GM12878 (cell line): ENCODE measurements at regions not wholly inside any gene's neighbourhood (a gene's known extent, or its start where the extent isn't known, plus 50 kb on each side); places are given as distances from the start of the nearest gene placed in this dataset.

Experiments
- ATAC-seq: fragments of 200-7000 bp; cut with Tn5 transposase; 3 replicates; pipeline ENCODE4 v1.9.1; 2020; ENCODE audit warnings: mild to moderate bottlenecking, moderate library complexity
- BruUV-seq: library from RNA; stranded (reverse); fragments of 400-500 nt; replicated peaks from 2 replicates; lab custom pipeline; 2021; lab: Mats Ljungman, UMichigan
- CTCF ChIA-PET: fragments of 300-600 bp; sonication (Branson Sonifier 250); formaldehyde crosslinking; extraction: SDS; loops from one replicate; lab custom pipeline; 2021; ENCODE audit warnings: inconsistent platforms; lab: Yijun Ruan, JAX
- POLR2A ChIA-PET: fragments of 350-600 bp; formaldehyde crosslinking; extraction: SDS; loops from one replicate; lab custom pipeline; 2021; ENCODE audit warnings: inconsistent platforms; lab: Charles Lee
- RAD21 ChIA-PET: fragments of 300-600 bp; sonication (Branson Sonifier 250); formaldehyde crosslinking; loops from one replicate; lab custom pipeline; 2023; ENCODE audit warnings: antibody characterized with exemption; ENCODE audit not compliant: unreplicated experiment; lab: Charles Lee
- SMC1A ChIA-PET: fragments of 300-600 bp; sonication (Branson Sonifier 250); formaldehyde crosslinking; loops from one replicate; lab custom pipeline; 2023; ENCODE audit not compliant: unreplicated experiment, uncharacterized antibody; lab: Charles Lee
- DNase-seq: peaks from one replicate; pipeline ENCODE4 v3.0.0-alpha.2; 2011; ENCODE audit warnings: low read depth, low spot score
- FAIRE-seq: peaks from 3 replicates; lab custom pipeline; 2011; peaks lifted over from hg19 to GRCh38; lab: Jason Lieb, UNC
- H2AFZ ChIP-seq: 2 replicates; pipeline ENCODE4 v1.6.0; 2011; ENCODE audit warnings: low read depth, low read length, control low read depth; ENCODE audit not compliant: control insufficient read depth
- H3K27ac ChIP-seq: 2 replicates; pipeline ENCODE4 v1.5.1; 2011; ENCODE audit warnings: control low read depth; ENCODE audit not compliant: control insufficient read depth, insufficient read depth
- H3K27me3 ChIP-seq, 2 experiments: replicated peaks in 1 of 2; 2 replicates each; pipeline versions ENCODE4 v1.6.0 to v1.6.1; 2011; ENCODE audit warnings: low read length in 1 of 2; ENCODE audit not compliant: control insufficient read depth in 2 of 2, insufficient read depth in 2 of 2
- H3K36me3 ChIP-seq, 2 experiments: 2 replicates each; pipeline ENCODE4 v1.5.1; 2011; ENCODE audit warnings: low read length in 1 of 2; ENCODE audit not compliant: control insufficient read depth in 2 of 2, insufficient read depth in 2 of 2
- H3K4me1 ChIP-seq: 2 replicates; pipeline ENCODE4 v1.6.1; 2011; ENCODE audit warnings: mild to moderate bottlenecking, low read length, moderate library complexity, mixed read lengths; ENCODE audit not compliant: control insufficient read depth, insufficient read depth
- H3K4me2 ChIP-seq: 2 replicates; pipeline ENCODE4 v1.6.0; 2011; ENCODE audit warnings: control low read depth; ENCODE audit not compliant: control insufficient read depth, insufficient read depth
- H3K4me3 ChIP-seq: fragments of 200-600 bp; sonication (generic); 2 replicates; pipeline ENCODE4 v1.5.1; 2016
- H3K79me2 ChIP-seq: 2 replicates; pipeline ENCODE4 v1.6.0; 2011; ENCODE audit warnings: low read length; ENCODE audit not compliant: control insufficient read depth, insufficient read depth
- H3K9ac ChIP-seq: 2 replicates; pipeline ENCODE4 v1.8.0; 2011; ENCODE audit warnings: low read length, control low read depth, mixed read lengths; ENCODE audit not compliant: control insufficient read depth, insufficient read depth
- H3K9me3 ChIP-seq: replicated peaks from 3 replicates; pipeline ENCODE4 v1.5.1; 2011; ENCODE audit warnings: mild to moderate bottlenecking, low read length; ENCODE audit not compliant: control insufficient read depth, insufficient read depth
- H4K20me1 ChIP-seq: 2 replicates; pipeline ENCODE4 v1.6.0; 2011; ENCODE audit not compliant: control insufficient read depth, insufficient read depth
- CBX3 ChIP-seq: fragments of 200-600 bp; sonication (generic); IDR thresholded peaks from 2 replicates; pipeline ENCODE4 v1.6.1; 2016; ENCODE audit warnings: low read depth, borderline replicate concordance
- CBX5 ChIP-seq: sonication (generic); IDR thresholded peaks from 2 replicates; pipeline ENCODE4 v1.6.1; 2016; ENCODE audit warnings: low read depth, moderate library complexity, mild to moderate bottlenecking, inconsistent platforms
- CTCF ChIP-seq, 3 experiments: IDR thresholded peaks in 2 of 3; conservative IDR thresholded peaks in 1 of 3; 2 replicates each; pipeline ENCODE4 v1.5.1; 2011; ENCODE audit warnings: low read depth in 3 of 3, low read length in 3 of 3, mild to moderate bottlenecking in 3 of 3, control low read depth in 2 of 3, moderate library complexity in 2 of 3, inconsistent platforms in 1 of 3, mixed read lengths in 1 of 3; ENCODE audit not compliant: control insufficient read depth in 2 of 3, insufficient read depth in 1 of 3; ENCODE audit errors: extremely low read depth in 1 of 3
- RAD21 ChIP-seq: IDR thresholded peaks from 2 replicates; pipeline ENCODE4 v1.6.1; 2011; ENCODE audit warnings: mild to moderate bottlenecking, low read depth, low read length, moderate library complexity; ENCODE audit not compliant: insufficient read depth
- SMC3 ChIP-seq: IDR thresholded peaks from 2 replicates; pipeline ENCODE4 v1.6.1; 2011; ENCODE audit warnings: low read length, improper control_type of control experiment, borderline replicate concordance
- STAT3 ChIP-seq: IDR thresholded peaks from 2 replicates; pipeline ENCODE4 v1.6.1; 2011; ENCODE audit warnings: low read depth, low read length, improper control_type of control experiment
- ZNF384 ChIP-seq: IDR thresholded peaks from 2 replicates; pipeline ENCODE4 v1.6.1; 2012; ENCODE audit warnings: low read depth, mild to moderate bottlenecking, low read length, improper control_type of control experiment, borderline replicate concordance
- WGBS: methylation state at CpG from one replicate; pipeline ENCODE4 v1.1.6; 2016; ENCODE audit warnings: low lambda C conversion rate; ENCODE audit not compliant: insufficient replicate concordance, insufficient coverage; ENCODE audit errors: missing lambda C conversion rate; 5-methylcytosine and 5-hydroxymethylcytosine counted together
- in situ Hi-C: fragments of 300-500 bp; cut with MboI; formaldehyde crosslinking; loops from 9 replicates; pipeline ENCODE4 v1.14.3; 2018; ENCODE audit warnings: mixed read lengths
- intact Hi-C: fragments of 100-400 bp; cut with micrococcal nuclease; formaldehyde crosslinking; loops from one replicate; pipeline ENCODE4 v1.14.2; 2022; ENCODE audit not compliant: unreplicated experiment

- POLR2A ChIA-PET = no interaction called here
- TF ChIP-seq STAT3 = no peak
- TF ChIP-seq CBX5 = no peak
- in situ Hi-C loops = loop anchor here (5.0 to 10.0 kb wide), 4 partner anchors 187 to 1239 kb away; no protein-coding TSS in a partner anchor
- ATAC-seq (no peak), FAIRE-seq (no peak), DNase-seq (no peak)
- WGBS = 58% methylated on average over 13 of the region's 13 CpGs
- no peaks in the 10 kb centered on the region for H3K9me3 ChIP-seq
- no peak overlapping the region; the same call in 1 of the 2 replicates for H2AFZ ChIP-seq
- no peaks in the 10 kb centered on the region for H3K36me3 ChIP-seq
- no peaks in the 10 kb centered on the region for H3K4me1 ChIP-seq
- BruUV-seq = no TSS peak
- intact Hi-C loops = loop anchor here (5.0 to 10.0 kb wide), 5 partner anchors 289 to 1239 kb away; partner anchors contain the start of gene BBX
- H3K4me3 ChIP-seq = no peak overlapping the region
- no peak overlapping the region for H3K9ac ChIP-seq
- no peaks in the 10 kb centered on the region for H4K20me1 ChIP-seq
- SMC1A ChIA-PET = interaction anchor here (0.5 to 2.7 kb wide), 10 partner anchors 11 to 1167 kb away, joined by 3 to 17 read pairs (median 4); no protein-coding TSS in a partner anchor
- no peaks in the 10 kb centered on the region for H3K27me3 ChIP-seq
- no peak overlapping the region for H3K27ac ChIP-seq
- no peaks in the 10 kb centered on the region for H3K79me2 ChIP-seq
- peak overlapping the region; percentile 36; the same call in 1 of the 2 replicates for H3K4me2 ChIP-seq
- CTCF ChIA-PET = interaction anchor here (0.7 to 4.7 kb wide), 22 partner anchors 9 to 1243 kb away, joined by 3 to 40 read pairs (median 5); no protein-coding TSS in a partner anchor
- RAD21 ChIA-PET = interaction anchor here (0.6 to 2.1 kb wide), 6 partner anchors 10 to 1384 kb away, joined by 4 to 11 read pairs (median 4); no protein-coding TSS in a partner anchor
These were observed 141.9 kb upstream of the CCDC54 start for GRCh38 chr3:107235193-107235927.

GRCh38 chr3:107235928-107236315 lies 141.3 kb upstream of the CCDC54 start:
- no TSS peak for BruUV-seq
- in situ Hi-C loops (loop anchor here (5.0 to 10.0 kb wide), 4 partner anchors 186 to 1239 kb away; no protein-coding TSS in a partner anchor), intact Hi-C loops (loop anchor here (1.0 to 10.0 kb wide), 9 partner anchors 185 to 1239 kb away; partner anchors contain the start of gene BBX)
- H2AFZ ChIP-seq = no peak overlapping the region; the same call in 1 of the 2 replicates
- DNase-seq = peak; percentile 31
- ChIA-PET SMC1A (interaction anchor here (0.5 to 2.7 kb wide), 15 partner anchors 11 to 506 kb away, joined by 3 to 17 read pairs (median 3); no protein-coding TSS in a partner anchor), POLR2A (no interaction called here), RAD21 (interaction anchor here (0.8 to 2.1 kb wide), 6 partner anchors 9 to 1316 kb away, joined by 3 to 11 read pairs (median 4); no protein-coding TSS in a partner anchor), CTCF (interaction anchor here (0.7 to 4.7 kb wide), 27 partner anchors 8 to 1242 kb away, joined by 3 to 40 read pairs (median 4); no protein-coding TSS in a partner anchor)
- no peaks in the 10 kb centered on the region for H3K27me3 ChIP-seq
- peak; percentile 70 for ATAC-seq
- H3K9me3 ChIP-seq = no peaks in the 10 kb centered on the region
- H3K79me2 ChIP-seq = no peaks in the 10 kb centered on the region
- 1% methylated on average over 5 of the region's 5 CpGs for WGBS
- TF ChIP-seq CTCF (IDR thresholded peaks at IDR 0.05 in 2 of 3, conservative IDR thresholded peaks at IDR 0.05 in 1 of 3; ENCODE audit: control insufficient read depth in 2 of 3, extremely low read depth in 1 of 3, insufficient read depth in 1 of 3, low read depth in 3 of 3, low read length in 3 of 3) = peak; percentile 69 to 90 (median 84)
- TF ChIP-seq CBX3 = no peak
- peak; percentile 98 for TF ChIP-seq RAD21
- no peak for TF ChIP-seq ZNF384
- TF ChIP-seq SMC3 = peak; percentile 85; the same call in 1 of the 2 replicates
- FAIRE-seq = peak; percentile 92
- H3K27ac ChIP-seq = no peak overlapping the region
- no peak overlapping the region for H3K9ac ChIP-seq
- no peaks in the 10 kb centered on the region for H4K20me1 ChIP-seq
- H3K4me1 ChIP-seq = no peaks in the 10 kb centered on the region; the same call in 1 of the 2 replicates
- no peak overlapping the region for H3K4me3 ChIP-seq
- no peaks in the 10 kb centered on the region for H3K36me3 ChIP-seq
- peak overlapping the region; percentile 36; the same call in 1 of the 2 replicates for H3K4me2 ChIP-seq
